ENCODE measurements at regions not wholly inside any gene's neighbourhood (a gene's known extent, or its start where the extent isn't known, plus 50 kb on each side); places are given as distances from the start of the nearest gene placed in this dataset.

DNA sequence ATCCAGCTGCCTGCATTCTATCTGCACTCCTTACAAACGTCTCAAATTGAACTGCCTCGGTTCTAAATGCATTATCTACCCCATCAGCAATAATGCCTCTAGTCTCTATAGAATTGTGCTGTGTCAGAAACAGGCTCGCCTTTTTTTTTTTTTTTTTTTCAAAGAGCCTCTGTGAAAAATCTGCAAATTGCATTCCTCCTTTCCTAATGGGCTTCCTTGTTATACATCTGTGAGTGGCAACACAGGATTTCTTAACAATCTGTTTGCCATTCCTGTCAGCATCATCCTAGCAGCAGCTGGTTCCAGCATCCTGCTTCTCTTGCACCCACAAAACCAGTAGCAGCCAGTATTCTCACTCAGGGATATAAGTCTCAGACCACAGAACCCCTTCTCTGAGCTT lies 413.5 kb upstream of the SEMA3D start:
- no peaks in the 10 kb centered on the region for H3K9me3 ChIP-seq
- no peaks in the 10 kb centered on the region for H3K36me3 ChIP-seq
- no peak for DNase-seq
- H3K27me3 ChIP-seq = no peaks in the 10 kb centered on the region
- H3K4me3 ChIP-seq = no peak overlapping the region

- H3K4me3 ChIP-seq = no peak overlapping the region
- no peaks in the 10 kb centered on the region for H3K9me3 ChIP-seq
- no peaks in the 10 kb centered on the region for H3K27me3 ChIP-seq
- H3K36me3 ChIP-seq = no peaks in the 10 kb centered on the region
- no peak for DNase-seq
These were observed 410.0 kb upstream of the SEMA3D start for GRCh38 chr7:85596827-85597226.

DNA sequence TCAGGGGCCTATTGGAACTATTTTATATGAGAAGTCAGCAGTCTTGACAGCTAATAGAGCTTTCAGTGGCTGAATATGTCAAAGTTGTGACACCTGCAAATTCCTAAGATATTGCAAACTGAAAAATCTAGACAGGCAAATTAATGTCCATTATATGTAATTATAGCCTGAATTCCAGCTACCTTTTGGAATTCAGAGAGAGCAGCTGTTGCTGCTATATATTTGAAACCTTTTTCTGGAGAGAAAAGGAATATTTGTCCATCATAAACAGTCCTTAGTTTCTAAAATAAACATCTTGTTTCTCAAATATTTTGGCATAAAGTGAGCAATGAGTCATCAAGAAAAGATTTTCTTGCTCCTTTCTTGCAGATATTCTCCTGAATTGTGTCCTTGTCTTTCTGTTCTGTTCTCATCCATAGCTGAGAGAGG lies 408.9 kb upstream of the SEMA3D start:
- Histone ChIP-seq H3K27me3 (no peaks in the 10 kb centered on the region), H3K9me3 (no peaks in the 10 kb centered on the region), H3K4me3 (no peak overlapping the region), H3K36me3 (no peaks in the 10 kb centered on the region)
- DNase-seq = no peak

DNA sequence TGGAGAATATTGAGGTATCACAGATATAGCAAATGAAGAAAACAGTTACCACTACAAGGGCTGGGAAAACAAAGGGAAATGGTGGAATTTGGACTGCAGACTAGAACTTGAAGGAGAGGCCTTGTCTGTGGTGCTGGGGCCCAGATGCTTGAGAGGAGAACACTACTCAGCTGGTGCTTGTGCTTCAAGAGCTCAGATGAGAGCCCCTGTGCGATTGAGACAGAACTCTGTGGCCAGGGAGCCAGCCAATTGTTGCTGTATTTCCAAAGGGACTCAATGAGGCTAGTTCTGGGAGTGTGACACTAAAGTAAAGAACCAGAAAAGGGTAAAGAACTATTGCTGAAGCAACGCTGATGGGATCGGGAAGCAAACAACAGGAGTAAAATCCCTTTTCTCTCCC lies 406.5 kb upstream of the SEMA3D start:
- Histone ChIP-seq H3K27me3 (no peaks in the 10 kb centered on the region), H3K4me3 (no peak overlapping the region), H3K36me3 (no peaks in the 10 kb centered on the region), H3K9me3 (no peaks in the 10 kb centered on the region)
- no peak for DNase-seq

GRCh38 chr7:85587785-85588184 lies 400.9 kb upstream of the SEMA3D start:
- no peaks in the 10 kb centered on the region for H3K27me3 ChIP-seq
- no peaks in the 10 kb centered on the region for H3K36me3 ChIP-seq
- DNase-seq = no peak
- no peaks in the 10 kb centered on the region for H3K9me3 ChIP-seq
- no peak overlapping the region for H3K4me3 ChIP-seq

DNA sequence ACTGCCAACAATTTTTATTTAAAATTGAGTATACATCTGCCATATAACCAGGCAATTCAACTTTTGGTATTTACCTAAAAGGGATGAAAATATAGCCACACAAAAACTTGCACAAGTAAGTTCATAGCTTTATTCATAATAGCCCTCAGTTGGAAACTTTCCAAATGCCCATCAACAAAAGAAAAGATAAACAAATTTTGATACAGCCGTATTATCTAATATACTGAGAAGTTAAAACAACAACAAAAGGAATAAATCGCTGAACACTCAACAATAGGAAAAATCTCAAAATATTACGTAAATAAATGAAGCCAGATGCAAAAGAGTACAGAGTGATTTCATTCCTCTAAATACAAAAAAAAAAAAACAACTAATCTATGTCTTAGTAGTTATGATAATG lies 399.2 kb upstream of the SEMA3D start:
- no peak for DNase-seq
- no peak overlapping the region for H3K4me3 ChIP-seq
- no peaks in the 10 kb centered on the region for H3K9me3 ChIP-seq
- H3K36me3 ChIP-seq = no peaks in the 10 kb centered on the region
- H3K27me3 ChIP-seq = no peaks in the 10 kb centered on the region

GRCh38 chr7:85583131-85583953 lies 396.5 kb upstream of the SEMA3D start:
- Histone ChIP-seq H3K4me3 (no peak overlapping the region), H3K27me3 (no peaks in the 10 kb centered on the region), H3K9me3 (no peaks in the 10 kb centered on the region), H3K36me3 (no peaks in the 10 kb centered on the region)
- DNase-seq = no peak

DNA sequence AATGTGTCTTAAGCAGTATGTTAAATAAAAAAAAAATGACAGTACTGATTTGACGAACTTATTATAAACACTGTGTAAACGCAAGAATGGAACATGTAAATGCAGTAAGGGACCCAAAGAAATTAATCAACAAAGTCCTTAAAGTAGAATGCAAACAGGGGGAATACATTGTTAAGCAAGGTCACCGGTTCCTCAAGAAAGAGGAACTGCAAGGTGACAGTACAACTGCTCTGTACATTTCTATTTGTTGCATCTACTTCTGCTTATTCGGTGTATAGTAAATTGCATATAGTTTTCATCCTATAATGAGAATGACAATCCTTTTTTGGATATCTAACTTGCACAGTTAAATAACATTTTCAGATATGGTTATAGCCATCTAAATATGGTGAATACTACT lies 387.0 kb upstream of the SEMA3D start:
- Histone ChIP-seq H3K27me3 (no peaks in the 10 kb centered on the region), H3K9me3 (no peaks in the 10 kb centered on the region), H3K36me3 (no peaks in the 10 kb centered on the region), H3K4me3 (no peak overlapping the region)
- no peak for DNase-seq

- no peak for DNase-seq
- Histone ChIP-seq H3K9me3 (no peaks in the 10 kb centered on the region), H3K4me3 (no peak overlapping the region)
These were observed 386.5 kb upstream of the SEMA3D start for GRCh38 chr7:85573346-85573745.

DNA sequence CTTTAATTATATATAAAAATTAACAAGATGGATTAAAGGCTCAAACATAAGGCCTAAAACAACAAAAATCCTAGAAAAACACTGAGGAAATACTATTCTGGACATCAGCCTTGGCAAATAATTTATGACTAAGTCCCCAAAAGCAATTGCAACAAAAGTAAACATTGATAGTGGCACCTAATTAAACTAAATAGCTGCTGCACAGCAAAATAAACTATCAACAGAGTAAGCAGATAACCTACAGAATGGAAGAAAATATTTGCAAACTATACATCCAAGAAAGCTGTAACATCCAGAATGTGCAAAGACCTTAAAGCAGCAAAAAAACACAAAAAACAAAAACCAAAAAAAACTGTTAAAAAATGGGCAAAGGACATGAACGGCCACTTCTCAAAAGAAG lies 384.0 kb upstream of the SEMA3D start:
- DNase-seq = no peak
- Histone ChIP-seq H3K4me3 (no peak overlapping the region), H3K36me3 (no peaks in the 10 kb centered on the region), H3K9me3 (no peaks in the 10 kb centered on the region), H3K27me3 (no peaks in the 10 kb centered on the region)

More at GRCh38 chr7:85573346-85573745, 386.5 kb upstream of the SEMA3D start:
- H3K27me3 ChIP-seq = no peaks in the 10 kb centered on the region
- no peaks in the 10 kb centered on the region for H3K36me3 ChIP-seq

GRCh38 chr7:85567983-85568382 lies 381.1 kb upstream of the SEMA3D start:
- H3K36me3 ChIP-seq = no peaks in the 10 kb centered on the region
- H3K9me3 ChIP-seq = no peaks in the 10 kb centered on the region
- H3K4me3 ChIP-seq = no peak overlapping the region
- H3K27me3 ChIP-seq = no peaks in the 10 kb centered on the region
- DNase-seq = no peak

GRCh38 chr7:85566095-85566794 lies 379.4 kb upstream of the SEMA3D start:
- H3K36me3 ChIP-seq = no peaks in the 10 kb centered on the region
- H3K9me3 ChIP-seq = no peaks in the 10 kb centered on the region
- no peak for DNase-seq
- H3K4me3 ChIP-seq = no peak overlapping the region
- H3K27me3 ChIP-seq = no peaks in the 10 kb centered on the region

DNA sequence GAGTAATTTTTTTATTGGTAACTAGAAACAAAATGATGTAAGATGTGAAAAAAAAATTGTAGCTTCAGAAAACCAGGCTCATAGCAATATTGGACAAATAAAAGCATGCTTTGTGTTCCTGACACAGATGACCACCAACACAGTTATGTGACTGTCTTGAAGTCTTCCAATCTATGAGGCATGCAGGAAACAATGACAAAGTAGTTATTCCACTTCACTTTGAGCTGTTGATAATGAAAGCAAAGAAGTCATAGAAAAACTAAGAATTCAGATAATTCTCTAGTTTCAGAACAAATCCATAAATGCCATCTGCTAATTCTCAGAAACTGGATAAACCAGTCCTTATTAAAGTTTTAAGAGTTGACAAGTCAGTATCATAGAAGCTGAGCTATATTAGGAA lies 378.4 kb upstream of the SEMA3D start:
- no peaks in the 10 kb centered on the region for H3K27me3 ChIP-seq
- no peak overlapping the region for H3K4me3 ChIP-seq
- no peaks in the 10 kb centered on the region for H3K9me3 ChIP-seq
- no peak for DNase-seq
- H3K36me3 ChIP-seq = no peaks in the 10 kb centered on the region

- H3K4me3 ChIP-seq = no peak overlapping the region
- no peaks in the 10 kb centered on the region for H3K9me3 ChIP-seq
- no peaks in the 10 kb centered on the region for H3K36me3 ChIP-seq
- DNase-seq = no peak
- H3K27me3 ChIP-seq = no peaks in the 10 kb centered on the region
These were observed 378.0 kb upstream of the SEMA3D start for GRCh38 chr7:85564861-85565260.

DNA sequence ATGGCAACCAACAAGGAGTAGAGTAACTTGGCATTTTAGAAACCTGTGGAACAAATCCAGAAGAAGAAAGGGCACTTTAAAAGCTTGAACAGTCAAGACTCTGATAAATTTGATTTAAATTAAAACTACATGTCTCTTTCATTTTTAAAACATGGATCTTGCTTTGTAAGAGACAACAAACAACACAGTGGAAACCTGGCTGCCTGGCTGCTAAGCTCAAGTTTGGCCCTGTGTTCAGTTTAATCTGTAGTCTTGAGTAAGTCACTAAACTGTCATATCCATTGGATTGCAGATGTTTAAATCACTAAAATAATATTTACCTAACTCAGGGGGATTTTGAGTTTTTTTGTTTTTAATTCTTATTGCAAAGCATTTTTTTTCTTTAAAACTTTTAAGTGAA lies 374.9 kb upstream of the SEMA3D start:
- no peaks in the 10 kb centered on the region for H3K9me3 ChIP-seq
- no peaks in the 10 kb centered on the region for H3K36me3 ChIP-seq
- DNase-seq = no peak
- no peaks in the 10 kb centered on the region for H3K27me3 ChIP-seq
- H3K4me3 ChIP-seq = no peak overlapping the region

GRCh38 chr7:85554236-85555178 lies 367.7 kb upstream of the SEMA3D start:
- no peaks in the 10 kb centered on the region for H3K36me3 ChIP-seq
- DNase-seq = no peak
- no peaks in the 10 kb centered on the region for H3K9me3 ChIP-seq
- H3K27me3 ChIP-seq = no peaks in the 10 kb centered on the region
- H3K4me3 ChIP-seq = no peak overlapping the region

Data from MG63 (cell line).